Activated T-helper 1 cell treated with Interleukin-2 at 50 U/mL for 16 hours (primary cell): ENCODE measurements at regions not wholly inside any gene's neighbourhood (a gene's known extent, or its start where the extent isn't known, plus 50 kb on each side); places are given as distances from the start of the nearest gene placed in this dataset.
"Not testable (repeated sequence)": the region's sequence is repeated elsewhere in the genome, so short reads cannot be mapped to it uniquely, and the experiment has no call there.

Experiments
- DNase-seq: peaks from one replicate; pipeline ENCODE4 v3.0.0-alpha.2; 2020; ENCODE audit warnings: low read depth

DNA sequence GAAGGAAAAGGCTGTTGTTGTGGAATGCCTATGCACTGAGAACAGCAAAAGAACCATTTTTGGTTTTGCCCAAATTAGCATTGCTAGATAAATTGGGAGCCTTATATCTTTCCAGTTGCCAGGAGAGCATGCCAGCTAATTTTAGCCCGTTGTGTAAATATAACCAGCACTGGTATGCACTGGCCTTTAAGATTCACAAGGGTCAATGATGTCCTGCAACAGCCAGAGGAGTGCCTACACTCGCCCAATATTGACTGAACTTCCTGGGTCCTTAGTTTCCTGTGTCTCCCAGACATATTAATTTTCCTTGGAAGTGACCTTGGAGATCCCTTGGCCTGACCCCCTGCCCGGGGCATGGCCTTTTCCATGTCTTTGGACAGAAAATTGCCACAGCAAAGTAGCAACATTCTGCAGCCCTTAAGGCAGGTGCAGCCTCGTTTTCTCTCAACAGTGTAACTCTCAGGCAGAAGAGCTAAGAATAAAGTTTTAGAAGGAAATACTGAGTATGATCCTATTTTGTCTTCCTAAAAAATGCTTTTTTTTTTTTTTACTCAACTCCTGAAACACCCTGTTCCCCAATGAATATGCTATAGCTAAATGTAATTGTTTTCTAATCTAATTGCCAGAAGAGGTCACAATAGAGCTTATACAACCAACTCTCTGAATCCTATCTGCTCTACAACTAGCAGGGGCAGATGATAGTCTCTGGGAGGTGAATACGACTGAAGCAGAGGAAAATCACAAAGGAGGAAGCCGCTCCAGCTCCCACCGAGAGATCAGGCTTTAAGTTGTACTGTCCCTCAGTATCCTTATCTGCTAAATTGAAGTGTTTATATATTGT, 131.9 kb upstream of the PCGF5 start:
- no peak for DNase-seq

DNA sequence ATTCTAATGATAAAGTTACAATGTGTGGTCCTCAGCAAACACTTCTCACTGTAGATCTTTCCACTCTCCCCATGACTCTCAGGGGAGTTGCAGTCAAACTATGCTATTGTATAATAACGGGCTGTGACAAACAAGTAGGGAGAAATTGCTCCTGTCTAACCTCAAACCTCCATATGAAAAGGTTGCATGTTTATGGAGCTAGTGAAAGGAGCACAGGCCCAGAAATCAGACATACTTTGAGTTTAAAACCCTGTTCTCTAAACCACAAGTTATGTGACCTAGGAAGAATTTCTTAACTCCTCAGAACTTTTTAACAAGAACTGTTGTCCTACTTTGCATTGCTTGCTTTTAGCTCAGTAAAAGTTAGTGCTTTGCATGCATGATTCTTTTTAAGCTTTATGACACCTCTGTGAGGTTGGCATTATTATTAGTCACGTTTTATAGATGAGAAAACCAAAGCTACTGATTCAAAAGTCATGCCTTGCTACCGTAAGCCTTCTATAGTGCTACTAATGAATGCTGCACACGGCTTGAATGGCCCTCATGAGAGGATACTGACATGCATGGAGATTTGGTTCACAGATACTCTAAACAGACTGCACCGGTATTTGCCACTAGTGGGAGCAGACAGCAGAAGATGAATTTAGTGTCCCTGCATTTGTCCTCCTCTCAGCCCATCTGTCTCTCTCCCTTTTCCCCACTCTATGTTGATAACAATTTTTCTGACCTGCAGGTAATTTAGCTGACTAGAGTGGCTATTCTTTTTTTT, 129.5 kb upstream of the PCGF5 start:
- DNase-seq: no peak

DNA sequence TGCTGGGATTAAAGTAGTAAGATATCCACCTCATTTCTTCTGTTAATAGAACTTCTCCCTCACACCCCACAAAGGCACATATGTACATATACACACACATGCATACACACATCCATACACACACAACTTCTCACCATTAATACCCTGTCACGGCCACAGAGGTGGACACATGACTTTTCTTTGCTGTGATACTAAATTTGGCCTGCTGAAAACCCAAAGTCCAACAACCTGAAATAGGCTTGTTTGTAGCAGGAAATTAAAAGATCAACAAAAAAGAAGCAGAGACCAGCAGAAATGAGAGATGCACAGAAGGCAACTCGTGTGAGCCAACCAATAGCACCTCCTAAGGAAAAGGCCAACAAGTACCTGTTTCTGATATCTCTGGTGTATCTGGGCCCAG, 128.7 kb upstream of the PCGF5 start:
- no peak for DNase-seq

DNA sequence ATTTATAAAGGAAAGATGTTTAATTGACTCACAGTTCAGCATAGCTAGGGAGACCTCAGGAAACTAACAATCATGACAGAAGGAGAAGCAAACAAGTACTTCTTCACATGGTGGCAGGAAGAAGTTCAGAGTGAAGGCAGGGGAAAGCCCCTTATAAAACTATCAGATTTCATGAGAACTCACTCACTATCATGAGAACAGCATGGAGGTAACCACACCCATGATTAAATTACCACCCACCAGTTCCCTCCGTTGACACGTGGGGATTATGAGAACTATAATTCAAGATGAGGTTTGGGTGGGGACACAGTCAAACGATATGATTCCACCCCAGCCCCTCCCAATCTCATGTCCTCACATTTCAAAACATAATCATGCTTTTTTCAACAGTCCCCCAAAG, 124.2 kb upstream of the PCGF5 start:
- DNase-seq: no peak

DNA sequence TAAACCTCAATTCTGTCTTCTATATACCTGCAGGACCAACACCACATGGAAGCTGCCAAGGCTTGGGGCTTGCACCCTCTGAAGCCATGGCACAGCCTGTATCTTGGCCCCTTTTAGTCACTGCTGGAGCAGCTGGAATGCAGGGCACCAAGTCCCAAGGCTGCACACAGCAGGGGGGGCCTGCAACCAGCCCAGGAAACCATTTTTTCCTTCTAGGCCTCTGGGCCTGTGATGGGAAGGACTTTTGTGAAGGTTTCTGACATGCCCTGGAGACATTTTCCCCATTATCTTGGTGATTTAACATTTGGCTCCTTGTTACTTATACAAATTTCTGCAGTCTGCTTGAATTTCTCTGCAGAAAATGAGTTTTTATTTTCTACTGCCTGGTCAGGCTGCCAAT, 123.2 kb upstream of the PCGF5 start:
- no peak for DNase-seq

DNA sequence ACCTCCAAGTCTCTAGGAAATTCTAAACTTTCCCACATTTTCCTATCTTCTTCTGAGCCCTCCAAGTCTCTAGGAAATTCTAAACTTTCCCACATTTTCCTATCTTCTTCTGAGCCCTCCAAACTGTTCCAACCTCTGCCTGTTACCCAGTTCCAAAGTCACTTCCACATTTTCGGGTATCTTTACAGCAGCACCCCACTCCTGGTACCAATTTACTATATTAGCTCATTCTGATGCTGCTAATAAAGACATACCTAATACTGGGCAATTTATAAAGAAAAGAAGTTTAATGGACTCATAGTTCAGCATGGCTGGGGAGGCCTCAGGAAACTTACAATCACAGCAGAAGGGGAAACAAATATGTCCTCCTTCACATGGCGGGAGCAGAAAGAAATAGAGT, 122.4 kb upstream of the PCGF5 start:
- DNase-seq: not testable (repeated sequence)

DNA sequence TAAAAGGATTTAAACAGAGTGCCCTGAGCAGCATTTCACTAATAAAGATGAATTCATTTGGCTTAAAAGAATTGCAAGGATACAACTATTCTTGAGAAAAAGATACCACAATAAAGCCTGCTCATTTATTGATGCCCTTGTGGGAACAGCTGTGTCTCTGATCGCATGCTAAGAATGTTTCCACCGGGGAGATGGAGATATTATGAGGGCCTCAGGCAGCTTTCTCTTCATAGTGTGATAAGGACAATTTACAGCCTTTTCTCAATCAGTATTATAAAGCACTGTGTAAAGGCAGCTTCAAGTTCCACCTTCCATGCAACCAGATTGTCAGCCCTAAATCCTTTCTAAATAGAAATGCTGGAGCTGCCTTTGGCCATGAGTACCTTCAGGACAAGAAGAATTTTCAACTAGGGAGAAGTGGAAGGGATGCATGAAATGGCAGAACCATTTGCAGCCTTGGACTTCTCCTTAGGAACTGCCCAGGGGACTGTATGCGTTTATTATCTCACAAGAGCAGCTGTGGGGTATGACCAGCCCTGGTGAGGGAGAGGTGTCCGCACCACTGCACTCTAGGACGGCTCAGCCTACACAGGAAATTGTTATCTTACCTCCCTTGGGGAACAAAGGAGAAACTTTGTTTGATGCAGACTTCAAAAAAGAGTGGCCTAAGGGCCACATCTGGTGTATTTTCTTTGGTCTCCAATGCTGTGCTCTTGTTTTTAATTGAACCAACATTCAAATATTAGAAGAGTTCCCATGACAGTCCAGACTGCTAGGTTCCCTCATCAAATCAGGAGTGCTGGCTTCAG, 116.9 kb upstream of the PCGF5 start:
- no peak for DNase-seq

DNA sequence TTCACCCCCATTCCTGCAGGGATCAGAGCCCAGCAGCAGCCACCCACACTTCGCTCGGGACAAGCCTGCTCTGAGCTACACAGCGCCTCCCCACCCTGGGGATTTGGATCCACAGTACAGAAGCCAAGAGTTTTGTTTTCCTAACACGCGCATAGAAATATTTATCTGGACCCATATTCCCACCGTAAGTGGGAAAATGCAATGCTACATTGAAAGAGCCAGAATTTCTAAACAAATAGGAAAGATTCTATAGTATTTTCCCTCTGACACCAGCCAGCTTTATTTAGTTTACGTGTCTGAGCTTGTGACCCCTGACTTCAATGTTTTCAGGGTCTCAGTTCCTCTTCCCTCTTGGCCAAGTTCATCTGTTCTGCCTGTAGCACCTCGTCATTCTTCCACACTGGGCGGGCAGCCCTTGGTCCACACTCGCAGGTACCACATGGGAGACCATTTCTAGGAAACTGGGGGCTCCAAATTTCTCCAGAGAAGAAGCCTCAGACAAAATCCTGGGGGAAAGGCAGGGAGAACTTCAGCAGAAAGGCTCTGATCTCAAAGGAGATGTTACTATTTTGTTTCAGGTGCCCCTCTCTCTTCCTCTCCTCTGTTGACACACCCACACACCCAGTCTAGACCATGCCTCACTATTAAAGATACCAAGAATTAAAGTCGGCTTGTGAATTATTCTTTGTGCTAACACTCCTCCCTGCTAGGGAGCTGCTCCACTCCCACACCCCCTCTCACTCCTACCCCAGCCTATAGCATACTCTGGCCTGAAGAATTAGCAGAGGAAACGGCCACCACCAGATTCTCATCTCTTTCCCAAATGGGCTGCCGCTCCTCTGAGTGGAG, 116.0 kb upstream of the PCGF5 start:
- no peak for DNase-seq

DNA sequence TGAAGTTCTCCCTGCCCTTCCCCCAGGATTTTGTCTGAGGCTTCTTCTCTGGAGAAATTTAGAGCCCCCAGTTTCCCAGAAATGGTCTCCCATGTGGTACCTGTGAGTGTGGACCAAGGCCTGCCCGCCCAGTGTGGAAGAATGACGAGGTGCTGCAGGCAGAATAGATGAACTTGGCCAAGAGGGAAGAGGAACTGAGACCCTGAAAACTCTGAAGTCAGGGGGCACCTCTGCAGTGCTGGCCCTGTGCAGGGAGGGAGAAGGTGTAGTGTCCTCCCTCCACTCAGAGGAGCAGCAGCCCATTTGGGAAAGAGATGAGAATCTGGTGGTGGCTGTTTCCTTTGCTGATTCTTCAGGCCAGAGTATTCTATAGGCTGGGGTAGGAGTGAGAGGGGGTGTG, 115.2 kb upstream of the PCGF5 start:
- DNase-seq: no peak

DNA sequence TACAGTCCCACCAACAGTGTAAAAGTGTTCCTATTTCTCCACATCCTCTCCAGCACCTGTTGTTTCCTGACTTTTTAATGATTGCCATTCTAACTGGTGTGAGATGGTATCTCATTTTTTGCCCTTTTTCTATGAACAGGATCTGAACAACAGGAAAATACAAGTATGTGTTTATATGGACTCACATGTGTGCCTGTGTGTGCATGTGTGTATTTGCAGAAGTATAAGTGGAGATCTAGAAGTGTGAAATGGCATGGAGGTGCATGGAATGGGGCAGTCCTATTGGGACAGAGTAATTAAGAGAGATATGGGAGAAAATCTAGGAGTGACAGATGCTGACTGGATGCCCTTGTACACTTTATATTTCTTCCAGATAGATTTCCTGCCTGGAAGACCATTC, 111.6 kb upstream of the PCGF5 start:
- no peak for DNase-seq

DNA sequence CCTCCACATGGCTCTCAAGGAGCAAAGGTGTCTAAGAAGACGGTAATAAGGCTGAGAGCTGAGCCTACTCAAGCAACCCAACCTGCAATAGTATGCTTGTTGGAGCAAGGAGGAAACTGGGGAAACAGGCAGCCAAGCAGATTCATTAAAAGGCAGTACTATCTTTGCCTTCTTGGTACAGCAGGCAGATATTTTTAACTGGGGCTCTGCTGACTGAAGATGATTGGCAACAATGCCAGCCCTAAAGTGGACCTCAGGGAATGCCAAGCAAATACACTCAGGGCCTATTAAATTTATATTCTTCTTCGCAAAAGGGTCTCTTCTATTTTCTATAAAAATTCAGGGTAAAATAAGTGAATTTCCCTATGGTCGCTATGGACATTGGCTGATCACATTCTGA, 109.4 kb upstream of the PCGF5 start:
- no peak for DNase-seq

DNA sequence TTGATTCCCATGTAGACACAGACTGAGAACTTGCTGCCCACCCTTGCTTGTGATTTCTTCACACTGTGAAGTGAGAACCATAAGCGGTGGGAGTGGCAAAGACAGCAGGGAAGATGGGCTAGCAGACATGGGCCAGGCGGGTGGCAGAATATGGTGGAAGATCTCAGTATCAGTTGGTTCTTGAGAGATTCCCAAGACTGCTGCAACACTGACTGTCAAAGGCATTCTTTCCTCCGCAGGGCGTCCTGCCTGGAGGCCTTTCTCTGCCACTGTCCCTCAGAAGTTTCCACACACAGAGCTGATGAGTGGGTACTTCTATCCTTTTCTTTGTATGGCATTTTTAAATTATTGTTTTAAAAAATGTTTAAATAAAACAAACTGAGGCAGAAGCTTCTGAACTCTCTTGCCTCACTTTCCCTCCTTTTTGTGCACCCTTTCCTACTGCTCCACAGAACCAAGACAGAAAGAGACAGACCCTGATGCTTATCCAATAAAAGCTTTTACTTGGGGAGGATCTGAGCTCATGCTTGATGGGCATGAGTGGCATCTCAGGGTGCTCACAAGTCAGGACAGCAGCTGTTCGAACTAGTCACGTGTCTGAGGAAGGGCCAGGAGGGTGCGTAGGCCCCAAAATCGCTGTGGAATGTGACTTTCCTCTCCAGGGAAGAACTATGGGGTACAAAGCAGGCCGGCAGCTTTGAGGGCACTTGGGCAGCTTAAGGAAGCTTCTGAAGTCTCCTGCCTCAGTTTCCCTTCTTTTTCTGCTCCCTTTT, 104.7 kb upstream of the PCGF5 start:
- no peak for DNase-seq

DNA sequence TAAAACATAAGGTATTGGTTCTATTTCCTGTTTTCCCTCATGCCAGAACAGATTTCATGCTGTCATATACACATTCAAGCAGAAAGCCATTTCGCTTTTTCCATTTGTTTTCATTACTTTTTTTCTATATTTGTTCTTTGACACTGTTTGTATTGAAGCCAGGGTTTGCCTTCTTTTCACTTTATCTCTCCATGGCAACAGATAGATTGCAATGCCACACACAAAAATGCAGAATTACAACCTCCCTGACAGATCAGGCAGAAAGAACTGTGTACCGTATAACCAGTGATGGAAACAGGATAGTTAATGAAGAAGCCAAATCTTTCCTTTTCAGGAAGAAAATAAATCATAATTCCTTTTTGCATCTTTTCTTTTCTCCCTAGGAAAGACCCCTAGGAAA, 103.0 kb upstream of the PCGF5 start:
- no peak for DNase-seq

DNA sequence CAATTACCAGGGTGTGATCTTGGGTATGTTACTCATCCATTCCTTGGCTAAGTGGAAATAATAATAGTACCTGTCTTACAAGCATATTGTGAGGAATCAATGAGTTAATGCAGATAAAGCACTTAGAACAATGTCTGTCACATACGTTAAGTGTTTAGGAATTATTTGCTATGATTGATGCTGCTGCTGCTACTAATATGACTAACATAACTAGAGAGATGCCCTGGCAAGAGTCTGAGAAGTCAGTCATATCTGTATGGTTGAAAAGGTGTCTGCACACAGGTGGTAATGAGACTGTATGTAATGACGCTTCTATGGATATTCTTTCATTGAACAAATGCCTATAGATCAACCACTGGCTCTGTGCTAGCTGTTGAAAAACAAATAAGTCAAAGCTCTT, 100.1 kb upstream of the PCGF5 start:
- no peak for DNase-seq

DNA sequence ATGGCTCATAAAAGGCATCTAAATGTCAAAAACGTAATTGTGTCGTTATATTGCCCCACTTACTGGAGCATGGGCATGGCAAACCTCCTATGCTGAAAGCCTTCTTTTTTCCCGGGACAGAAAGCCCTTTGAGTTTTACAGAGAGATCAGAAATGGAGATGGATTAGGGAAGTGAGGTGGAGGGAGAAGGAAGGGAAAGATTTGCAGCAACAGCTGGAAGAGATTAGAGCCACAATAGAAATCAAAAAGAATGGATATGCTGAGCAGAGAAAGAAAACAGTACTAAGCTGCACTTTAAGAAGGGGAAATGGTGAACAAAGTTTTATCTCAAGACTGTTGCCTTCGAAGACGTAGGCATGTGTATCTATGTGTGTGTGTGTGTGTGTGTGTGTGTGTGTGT, 97.2 kb upstream of the PCGF5 start:
- no peak for DNase-seq

DNA sequence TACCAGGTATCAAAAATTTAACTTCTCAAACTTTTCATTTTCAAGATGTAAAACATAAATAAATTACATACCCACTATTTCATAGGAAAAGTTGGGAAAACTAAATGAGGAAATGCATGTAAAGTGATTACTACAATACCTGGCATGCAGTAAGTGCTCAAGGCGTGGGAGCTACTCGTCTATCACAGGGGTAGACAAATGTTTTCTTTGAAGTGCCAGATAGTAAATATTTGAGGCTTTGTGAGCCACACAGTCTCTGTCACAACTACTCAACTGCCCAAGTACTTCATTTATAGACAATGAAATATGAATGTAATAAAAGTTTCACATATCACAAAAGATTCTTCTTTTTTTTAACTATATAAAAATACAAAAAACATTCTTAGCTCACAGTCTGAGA, 96.4 kb upstream of the PCGF5 start:
- no peak for DNase-seq

DNA sequence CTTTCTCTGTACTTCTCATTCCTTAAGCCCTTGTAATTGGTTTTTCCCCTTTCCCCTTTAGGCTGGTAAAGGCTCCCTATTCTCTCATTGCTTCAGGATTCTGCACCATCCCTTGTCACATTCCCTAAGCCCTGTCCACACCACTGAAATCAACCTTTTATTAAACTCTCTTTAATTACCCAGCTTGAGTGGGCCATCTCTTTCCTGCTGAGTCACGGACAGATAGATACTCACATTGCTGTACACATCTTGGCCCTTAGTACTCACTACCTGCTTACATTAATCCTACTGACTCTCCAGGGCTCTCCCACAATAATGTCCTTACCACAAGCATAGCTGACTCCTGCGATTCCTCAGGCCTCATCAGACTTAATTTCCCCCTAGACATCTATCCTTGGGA, 94.0 kb upstream of the PCGF5 start:
- DNase-seq: no peak

DNA sequence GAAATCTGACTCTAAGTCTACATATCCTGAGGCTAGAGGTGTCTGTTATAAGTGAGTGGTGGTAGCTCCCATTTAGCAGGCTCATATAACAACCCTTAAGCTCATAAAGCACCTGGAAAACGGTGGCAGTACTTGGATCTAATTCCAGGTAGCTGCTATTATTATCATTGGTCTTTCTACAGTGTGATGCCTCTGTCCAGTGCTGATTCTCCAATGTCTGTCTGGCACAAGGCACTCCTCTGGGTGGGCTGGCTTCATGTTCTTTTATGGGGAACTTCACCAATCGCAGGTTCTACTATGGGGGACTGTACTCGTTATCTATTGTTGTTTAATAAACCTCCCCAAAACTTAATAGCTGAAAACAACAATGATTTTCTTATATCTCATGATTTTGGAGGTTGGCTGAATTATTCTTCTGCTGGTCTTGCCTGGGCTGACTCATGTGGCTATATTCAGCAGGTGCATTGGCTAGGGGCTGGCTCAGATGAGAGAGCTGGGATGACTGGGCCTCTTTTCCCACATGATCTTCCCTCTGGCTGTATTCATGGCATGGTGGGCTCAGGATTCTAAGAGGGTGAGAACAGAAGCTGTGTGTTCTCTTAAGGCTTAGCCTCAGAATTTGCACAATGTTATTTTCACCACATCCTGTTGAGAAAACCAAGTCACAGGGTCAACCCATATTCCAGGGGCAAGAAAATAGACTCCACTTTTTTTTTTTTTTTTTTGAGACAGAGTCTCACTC, 93.0 kb upstream of the PCGF5 start:
- no peak for DNase-seq

DNA sequence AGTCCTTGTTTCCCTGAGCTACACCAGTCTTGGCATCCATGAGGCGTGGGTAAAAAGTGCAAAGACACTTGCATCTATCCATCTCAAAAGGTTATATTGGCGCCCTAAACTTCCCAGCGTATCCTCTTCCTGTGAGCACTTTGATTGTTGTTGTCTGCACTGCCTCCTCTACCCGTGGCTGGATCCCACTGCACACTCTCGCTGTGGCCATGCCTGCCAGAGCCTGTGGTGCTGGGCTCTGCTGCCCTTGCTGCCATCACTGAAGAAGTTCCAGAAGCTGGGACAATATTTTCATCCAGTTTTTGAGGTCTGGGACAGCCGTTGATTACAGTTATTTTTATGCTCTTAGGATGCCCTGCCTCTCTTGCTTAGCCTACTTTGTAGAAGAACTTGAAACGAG, 85.3 kb upstream of the PCGF5 start:
- no peak for DNase-seq

DNA sequence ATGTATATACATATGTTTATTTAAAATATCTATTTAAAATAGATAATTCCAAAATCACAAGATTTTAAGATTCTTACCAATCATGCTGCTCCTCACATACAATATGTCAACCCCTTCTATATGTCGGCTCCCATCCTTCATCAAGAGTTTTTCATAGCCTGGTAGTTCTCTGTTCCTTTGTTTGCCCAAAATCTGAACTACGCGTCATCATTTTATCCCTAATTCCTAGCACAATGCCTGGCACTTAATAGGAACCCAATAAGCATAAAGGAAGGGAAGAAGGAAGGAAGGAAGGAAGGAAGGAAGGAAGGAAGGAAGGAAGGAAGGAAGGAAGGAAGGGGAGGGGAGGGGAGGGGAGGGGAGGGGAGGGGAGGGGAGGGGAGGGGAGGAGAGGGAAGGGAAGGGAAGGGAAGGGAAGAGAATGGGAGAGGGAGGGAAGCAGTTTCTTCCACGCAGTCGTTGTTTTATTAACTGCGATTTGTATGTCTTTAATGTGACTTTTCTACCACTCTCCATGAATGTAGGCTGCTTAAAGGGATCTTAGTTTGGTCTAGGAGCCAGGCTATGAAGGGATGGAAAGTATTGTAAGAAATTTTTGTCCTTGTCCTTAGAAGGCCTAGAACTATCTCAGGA, 83.3 kb upstream of the PCGF5 start:
- no peak for DNase-seq
